OCI-LY3 (cell line): ENCODE measurements at regions not wholly inside any gene's neighbourhood (a gene's known extent, or its start where the extent isn't known, plus 50 kb on each side); places are given as distances from the start of the nearest gene placed in this dataset.

Experiments
- CTCF ChIP-seq: fragments of 200-600, 300-600 bp; sonication (generic); IDR thresholded peaks from 2 replicates; pipeline ENCODE4 v1.5.1; 2014; ENCODE audit warnings: antibody characterized with exemption, low read length, low read depth
- EZH2phosphoT487 ChIP-seq: fragments of 200-600 bp; shearing (Covaris generic); IDR thresholded peaks from 2 replicates; pipeline ENCODE4 v1.6.1; 2018; ENCODE audit warnings: antibody characterized with exemption, mixed run types, low read depth

GRCh38 chr6:88474720-88475119 is 308.6 kb upstream of the CNR1 start:
- TF ChIP-seq CTCF = no peak
- no peak for TF ChIP-seq EZH2phosphoT487
